HPDE6-E6E7 (cell line): ENCODE measurements at regions not wholly inside any gene's neighbourhood (a gene's known extent, or its start where the extent isn't known, plus 50 kb on each side); places are given as distances from the start of the nearest gene placed in this dataset.

Source experiments
- DNase-seq: peaks from one replicate; pipeline ENCODE4 v3.0.0; 2011; ENCODE audit warnings: missing footprints; ENCODE audit errors: extremely low spot score

DNA sequence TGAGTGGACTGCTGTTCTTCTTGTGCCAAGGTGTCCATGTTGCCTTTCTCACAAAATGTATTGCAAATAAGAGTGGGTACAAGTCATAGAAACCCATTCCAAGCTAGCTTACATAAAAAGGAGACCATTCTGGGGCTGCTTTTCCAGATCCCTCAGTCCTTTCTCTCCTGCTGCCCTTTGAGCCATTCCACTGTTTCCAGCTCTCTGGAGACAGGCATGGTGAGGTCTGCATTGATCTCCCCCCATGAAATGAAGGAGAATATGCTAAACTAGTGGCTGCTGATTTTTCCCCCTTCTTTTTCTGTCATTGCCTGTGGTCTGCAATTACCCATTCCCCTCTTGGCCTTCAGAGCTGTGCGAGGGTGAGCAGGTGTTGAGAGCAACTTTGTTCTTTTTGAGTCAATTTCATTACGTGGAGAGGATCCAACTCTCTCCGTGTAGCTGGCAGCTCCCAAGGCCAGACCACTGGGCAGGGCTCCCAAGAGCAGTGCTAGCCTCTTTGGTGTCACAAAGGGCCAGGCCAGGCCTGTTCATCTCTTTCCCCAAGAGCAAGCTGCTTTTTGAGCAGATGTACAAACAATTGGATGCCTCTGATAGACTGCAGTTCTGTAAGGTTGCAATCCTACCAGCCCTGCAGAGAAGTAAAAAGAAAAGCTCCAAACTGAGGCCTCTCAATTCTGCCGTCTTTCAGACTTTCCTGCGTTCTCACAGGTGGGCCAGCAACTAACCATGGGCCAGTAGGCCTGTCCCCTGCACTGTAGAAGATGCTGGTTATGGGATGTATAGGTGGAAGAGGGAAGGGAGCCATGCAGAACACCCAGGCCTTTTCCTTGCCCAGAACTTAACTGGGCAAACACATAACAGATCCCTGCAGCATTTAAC, 96.1 kb upstream of the ARMC2 start:
- DNase-seq = no peak

DNA sequence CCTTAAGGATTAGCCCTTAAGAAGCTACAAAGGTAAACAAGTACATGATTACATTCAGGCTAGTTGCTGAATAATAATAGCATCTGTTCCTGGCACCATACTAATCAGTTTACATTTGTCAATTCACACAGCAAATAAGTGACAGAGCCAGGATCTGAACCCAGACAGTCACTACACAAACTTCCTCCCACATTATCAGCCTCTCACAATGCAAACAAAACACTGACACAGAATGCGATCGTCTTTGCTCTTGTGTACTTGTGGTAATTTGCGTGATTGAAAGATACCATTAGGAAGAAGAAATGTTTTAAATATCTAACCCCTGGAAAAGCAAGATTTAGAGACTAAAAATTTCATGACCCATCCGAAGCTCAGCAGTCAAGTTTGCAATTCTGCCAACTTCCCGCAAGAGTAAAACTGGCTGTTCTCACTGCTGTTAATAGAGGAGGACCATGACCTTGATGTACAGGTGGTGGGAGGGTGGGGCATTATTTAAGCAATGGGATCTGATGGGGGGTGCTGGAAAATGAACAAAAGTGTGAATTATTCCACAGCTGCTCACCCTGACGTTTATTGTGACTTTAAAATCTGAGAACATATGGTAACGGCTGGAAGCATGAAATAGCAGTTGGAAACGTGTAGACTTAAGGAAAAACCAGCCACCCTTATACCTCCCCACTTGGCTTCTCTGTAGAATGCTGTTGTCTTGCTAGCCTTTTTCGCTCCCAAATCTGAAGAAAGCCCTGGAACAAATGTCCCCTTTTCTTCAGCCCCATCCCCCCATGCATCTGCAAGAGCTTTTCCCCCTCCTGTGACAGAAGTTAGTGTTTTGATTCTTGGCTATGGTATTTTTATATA, 95.3 kb upstream of the ARMC2 start:
- no peak for DNase-seq

DNA sequence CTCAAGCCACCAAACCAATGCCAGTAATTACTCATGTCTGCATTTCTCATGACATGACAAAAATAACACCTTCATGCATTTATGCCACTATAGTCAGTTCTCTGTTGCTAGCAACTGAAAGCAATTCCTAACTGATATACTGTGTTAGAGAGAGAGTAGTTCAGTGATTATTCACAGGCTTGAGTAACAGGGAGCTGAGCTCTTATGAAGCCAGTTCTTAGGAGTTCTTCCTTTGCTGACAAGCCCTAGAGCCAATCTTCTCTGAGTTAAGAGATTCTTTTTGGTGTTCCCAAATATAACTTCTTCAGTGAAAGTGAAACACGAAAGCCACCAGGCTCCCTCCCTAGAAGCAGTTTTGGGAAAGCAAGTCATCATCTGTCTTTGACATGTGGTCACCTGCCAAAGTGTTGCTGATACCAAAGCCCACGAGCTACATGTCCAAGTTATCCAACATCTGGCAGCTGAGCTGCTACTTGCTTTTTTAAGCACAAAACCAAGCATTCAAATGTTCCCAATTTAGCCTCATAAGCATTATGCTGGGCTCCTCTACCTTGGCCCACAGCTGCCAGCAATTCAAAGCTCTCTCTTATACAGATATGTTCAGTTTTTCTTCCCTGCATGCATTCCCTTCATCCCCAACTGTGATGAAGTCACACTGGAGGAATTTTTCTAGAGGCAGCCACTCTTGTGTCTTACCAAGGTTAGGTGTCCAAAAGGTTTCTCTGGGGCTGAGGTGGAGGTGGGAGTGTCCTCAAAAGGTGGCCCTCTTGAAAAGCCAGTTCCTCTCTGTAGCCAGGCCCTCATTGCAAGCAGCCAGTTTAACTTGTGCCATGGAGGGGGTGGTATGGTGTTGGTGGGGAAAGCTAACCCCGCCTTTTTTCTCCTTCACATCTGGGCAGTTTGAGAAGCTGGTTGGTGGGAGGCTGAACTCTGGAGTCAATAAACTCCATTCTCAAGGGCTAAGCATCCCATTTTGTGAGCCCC, 92.7 kb upstream of the ARMC2 start:
- DNase-seq = no peak

DNA sequence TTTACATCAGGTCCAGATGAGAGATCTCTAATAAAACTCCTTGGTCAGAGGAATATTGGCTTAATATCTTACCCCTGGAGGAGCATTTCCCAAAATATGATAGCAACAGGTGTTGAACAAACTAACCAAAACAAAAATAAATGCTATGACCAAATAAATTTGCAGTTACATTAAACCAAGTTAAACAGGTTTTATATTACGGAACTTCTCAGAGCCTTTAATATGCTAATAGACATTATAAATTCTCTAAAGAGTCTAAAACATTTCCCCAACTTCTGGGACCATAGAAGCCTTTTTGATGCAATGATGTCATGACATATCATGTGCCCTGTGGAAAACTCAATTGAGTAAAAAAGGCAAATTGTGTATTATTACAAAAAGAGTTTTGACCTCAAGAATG, 90.9 kb upstream of the ARMC2 start:
- DNase-seq = no peak

DNA sequence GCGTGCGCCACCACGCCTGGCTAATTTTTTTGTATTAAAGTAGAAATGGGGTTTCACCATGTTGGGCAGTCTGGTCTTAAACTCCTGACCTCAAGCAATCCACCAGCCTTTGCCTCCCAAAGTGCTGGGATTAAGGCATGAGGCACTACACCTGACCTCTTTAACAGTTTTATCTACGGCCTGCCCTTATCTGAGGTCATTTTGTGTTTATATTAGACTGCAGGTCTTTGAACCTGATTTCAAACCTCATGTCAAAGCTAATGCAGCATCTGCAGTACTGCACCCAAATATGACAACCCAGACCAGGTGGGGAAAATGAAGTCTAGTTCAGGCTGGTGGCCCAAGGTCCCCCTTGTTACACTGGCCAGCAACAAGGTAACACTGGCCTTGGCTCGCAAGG, 89.3 kb upstream of the ARMC2 start:
- DNase-seq = no peak

GRCh38 chr6:108760126-108761050, 87.8 kb upstream of the ARMC2 start:
- DNase-seq = no peak

DNA sequence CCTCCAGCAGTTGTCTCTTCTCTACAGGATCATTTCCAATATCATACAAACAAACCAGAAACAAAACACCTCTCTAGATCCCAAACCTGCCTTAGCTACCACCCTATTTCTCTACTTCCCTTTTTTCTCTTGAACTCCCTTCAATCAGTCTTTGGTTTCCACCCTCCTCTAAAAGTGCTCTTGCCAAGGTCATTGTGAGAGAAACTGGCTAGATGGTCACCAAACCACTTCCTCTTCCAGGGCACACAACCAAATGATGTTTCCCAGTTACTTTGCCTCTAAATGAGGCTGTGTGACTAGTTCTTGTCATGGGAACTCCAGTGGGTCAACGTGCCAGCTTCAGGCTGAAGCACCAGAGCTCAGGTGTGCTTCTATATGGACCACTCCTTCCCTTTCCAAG, 85.8 kb upstream of the ARMC2 start:
- DNase-seq = no peak

DNA sequence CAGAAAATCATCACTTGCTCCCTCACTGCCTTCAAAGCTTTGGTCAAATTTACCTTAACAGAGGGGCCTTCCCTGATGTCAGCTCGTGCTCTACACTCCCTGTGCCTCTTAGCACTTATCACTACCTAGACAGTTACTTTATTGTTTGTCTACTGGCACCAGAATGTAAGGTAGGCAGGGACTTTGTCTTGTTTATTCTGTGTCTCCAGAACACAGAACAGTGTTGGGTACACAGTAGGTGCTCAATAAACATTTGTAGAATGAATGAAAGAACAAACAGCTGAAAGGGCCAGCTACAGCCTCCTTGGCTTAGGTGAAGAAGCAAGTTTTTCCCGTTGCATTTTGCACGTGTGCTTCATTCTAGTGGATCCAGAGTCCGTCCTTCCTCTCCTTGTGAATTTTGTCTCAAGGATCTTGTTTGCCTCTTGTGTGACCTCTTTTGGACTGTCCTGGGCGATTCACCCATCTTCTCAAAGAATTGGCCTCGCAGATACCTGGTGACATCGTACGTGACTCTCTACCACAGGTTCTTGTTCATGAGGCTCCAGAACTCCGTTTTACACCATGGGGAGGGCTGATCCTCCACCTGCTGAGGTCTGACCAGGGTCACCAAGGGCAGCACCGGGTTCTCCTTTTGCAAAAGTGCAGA, 84.2 kb upstream of the ARMC2 start:
- no peak for DNase-seq

- no peak for DNase-seq
Measured at GRCh38 chr6:108764580-108764950, 83.7 kb upstream of the ARMC2 start.

GRCh38 chr6:108765495-108765894, 82.7 kb upstream of the ARMC2 start:
- DNase-seq = no peak

- DNase-seq = no peak
Measured at GRCh38 chr6:108766419-108766818, 81.8 kb upstream of the ARMC2 start.

GRCh38 chr6:108766886-108767285, 81.3 kb upstream of the ARMC2 start:
- DNase-seq = no peak

GRCh38 chr6:108767418-108768165, 80.6 kb upstream of the ARMC2 start:
- DNase-seq = no peak

GRCh38 chr6:108768166-108768555, 80.1 kb upstream of the ARMC2 start:
- no peak for DNase-seq

- no peak for DNase-seq
Measured at GRCh38 chr6:108768792-108769524, 79.3 kb upstream of the ARMC2 start.

- DNase-seq = no peak
Measured at GRCh38 chr6:108771421-108771820, 76.8 kb upstream of the ARMC2 start.

DNA sequence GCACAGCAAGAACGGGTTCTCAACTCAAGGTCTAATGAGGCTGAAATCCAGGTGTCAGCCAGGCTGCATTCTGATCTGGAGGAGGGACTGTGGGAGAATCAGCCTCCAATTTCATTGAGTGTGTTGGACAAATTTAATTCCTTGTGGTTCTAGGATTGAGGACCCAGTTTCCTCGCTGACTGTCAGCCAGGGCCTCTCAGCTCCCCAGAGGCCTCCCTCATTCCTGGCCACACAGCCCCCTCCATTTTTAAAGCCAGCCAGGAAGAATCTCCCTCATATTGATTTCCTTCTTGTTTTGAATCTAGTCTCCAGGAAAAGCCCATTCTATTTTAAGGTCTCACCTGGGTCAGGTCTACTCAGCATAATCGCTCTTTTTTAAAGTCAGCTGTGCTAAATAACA, 73.7 kb upstream of the ARMC2 start:
- no peak for DNase-seq

DNA sequence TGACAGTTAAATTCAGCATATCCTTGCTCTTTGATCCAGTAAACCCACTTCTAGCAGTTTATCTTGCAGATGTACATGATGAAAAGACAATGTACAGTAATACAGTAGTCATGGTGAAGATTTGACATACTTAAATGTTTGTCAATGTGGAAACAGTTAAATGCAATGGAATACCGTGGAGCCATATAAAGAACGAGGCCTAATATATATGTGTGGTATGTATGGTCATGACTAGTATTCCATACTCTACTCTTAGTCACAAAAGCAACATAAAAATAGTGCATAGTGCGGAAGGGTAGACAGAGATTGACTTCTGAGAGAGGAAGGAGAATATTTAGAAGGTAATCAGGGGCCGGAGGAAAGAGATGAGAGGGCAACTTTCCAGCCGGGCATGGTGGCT, 70.7 kb upstream of the ARMC2 start:
- DNase-seq = no peak
